Fibroblast of villous mesenchyme (primary cell): ENCODE measurements at regions not wholly inside any gene's neighbourhood (a gene's known extent, or its start where the extent isn't known, plus 50 kb on each side); places are given as distances from the start of the nearest gene placed in this dataset.

Experiments used
- DNase-seq: peaks from one replicate; pipeline ENCODE4 v3.0.0-alpha.2; 2010; ENCODE audit warnings: low read depth
- H3K4me3 ChIP-seq: 2 replicates; pipeline ENCODE4 v1.5.1; 2011; ENCODE audit warnings: low read depth, mild to moderate bottlenecking, low read length
- CTCF ChIP-seq: IDR thresholded peaks from 2 replicates; pipeline ENCODE4 v1.5.1; 2012; ENCODE audit warnings: low read depth, mild to moderate bottlenecking, low read length; ENCODE audit not compliant: insufficient read depth

- H3K4me3 ChIP-seq = no peak overlapping the region
- peak; percentile 71 for DNase-seq
- TF ChIP-seq CTCF = no peak
Observed at GRCh38 chr7:112596260-112596659, 115.5 kb downstream of the LSMEM1 start.

- no peak for TF ChIP-seq CTCF
- no peak for DNase-seq
Observed at GRCh38 chr7:112596981-112597380, 116.2 kb downstream of the LSMEM1 start.

GRCh38 chr7:112603673-112604072, 122.9 kb downstream of the LSMEM1 start:
- no peak for TF ChIP-seq CTCF
- no peak overlapping the region for H3K4me3 ChIP-seq
- DNase-seq = no peak

More at GRCh38 chr7:112596981-112597380, 116.2 kb downstream of the LSMEM1 start:
- H3K4me3 ChIP-seq = no peak overlapping the region

GRCh38 chr7:112610636-112611035, 129.8 kb downstream of the LSMEM1 start:
- no peak overlapping the region for H3K4me3 ChIP-seq

GRCh38 chr7:112615701-112616100, 134.9 kb downstream of the LSMEM1 start:
- TF ChIP-seq CTCF = no peak
- no peak overlapping the region for H3K4me3 ChIP-seq
- no peak for DNase-seq

More at GRCh38 chr7:112610636-112611035, 129.8 kb downstream of the LSMEM1 start:
- DNase-seq = no peak
- TF ChIP-seq CTCF = no peak

- no peak overlapping the region for H3K4me3 ChIP-seq
- no peak for TF ChIP-seq CTCF
- DNase-seq = no peak
Observed at GRCh38 chr7:112616295-112616694, 135.5 kb downstream of the LSMEM1 start.

- TF ChIP-seq CTCF = no peak
- no peak overlapping the region for H3K4me3 ChIP-seq
- DNase-seq = no peak
Observed at GRCh38 chr7:112619343-112619742, 138.6 kb downstream of the LSMEM1 start.
